IMR-90 (cell line): ENCODE measurements at regions not wholly inside any gene's neighbourhood (a gene's known extent, or its start where the extent isn't known, plus 50 kb on each side); places are given as distances from the start of the nearest gene placed in this dataset.

Experiments used
- ATAC-seq: fragments of 200-7000 bp; cut with Tn5 transposase; 2 replicates; pipeline ENCODE4 v1.9.1; 2020; ENCODE audit warnings: low read depth, mild to moderate bottlenecking, moderate library complexity
- BruUV-seq: library from RNA; stranded (reverse); fragments of 400-500 nt; replicated peaks from 2 replicates; lab custom pipeline; 2021; lab: Mats Ljungman, UMichigan
- CTCF ChIA-PET: fragments of 300-600 bp; formaldehyde crosslinking; extraction: SDS; loops from one replicate; lab custom pipeline; 2021; ENCODE audit warnings: antibody characterized with exemption; lab: Yijun Ruan, JAX
- POLR2A ChIA-PET: fragments of 300-600 bp; sonication (Branson Sonifier 250); formaldehyde crosslinking; loops from one replicate; lab custom pipeline; 2022; ENCODE audit warnings: antibody characterized with exemption; ENCODE audit not compliant: unreplicated experiment; lab: Charles Lee
- DNase-seq: peaks from one replicate; pipeline ENCODE4 v3.0.0; 2013
- H2AFZ ChIP-seq: replicated peaks from 2 replicates; pipeline ENCODE3; 2013; ENCODE audit warnings: low read length, mild to moderate bottlenecking; ENCODE audit not compliant: poor library complexity
- H2AK5ac ChIP-seq: 2 replicates; pipeline ENCODE4 v1.6.1; 2013; ENCODE audit warnings: low read depth, low read length, inconsistent platforms
- H2AK9ac ChIP-seq: replicated peaks from 2 replicates; pipeline ENCODE3; 2013; ENCODE audit warnings: mild to moderate bottlenecking, low read depth, low read length, moderate library complexity; ENCODE audit not compliant: poor library complexity
- H2BK120ac ChIP-seq: 2 replicates; pipeline ENCODE4 v1.6.1; 2013; ENCODE audit warnings: low read depth, low read length, inconsistent platforms
- H2BK15ac ChIP-seq: 3 replicates; pipeline ENCODE4 v1.6.1; 2013; ENCODE audit warnings: low read depth, low read length, inconsistent platforms
- H2BK20ac ChIP-seq: 2 replicates; pipeline ENCODE4 v1.6.1; 2013; ENCODE audit warnings: low read depth, mild to moderate bottlenecking, inconsistent platforms, low read length, moderate library complexity
- H2BK5ac ChIP-seq: 2 replicates; pipeline ENCODE4 v1.6.1; 2013; ENCODE audit warnings: mild to moderate bottlenecking, low read depth, low read length, inconsistent platforms; ENCODE audit not compliant: poor library complexity, severe bottlenecking
- H3K14ac ChIP-seq: replicated peaks from 2 replicates; pipeline ENCODE4 v1.6.1; 2013; ENCODE audit warnings: low read depth, low read length, inconsistent platforms
- H3K18ac ChIP-seq: 2 replicates; pipeline ENCODE4 v1.6.1; 2013; ENCODE audit warnings: low read depth, low read length, control low read depth
- H3K23ac ChIP-seq: 2 replicates; pipeline ENCODE4 v1.6.1; 2013; ENCODE audit warnings: low read depth, low read length, inconsistent platforms
- H3K27ac ChIP-seq: 2 replicates; pipeline ENCODE4 v1.5.1; 2013; ENCODE audit warnings: mild to moderate bottlenecking, control low read depth, low read length; ENCODE audit not compliant: insufficient read depth
- H3K27me3 ChIP-seq: 2 replicates; pipeline ENCODE4 v1.6.1; 2013; ENCODE audit warnings: low read length; ENCODE audit not compliant: control insufficient read depth, insufficient read depth
- H3K36me3 ChIP-seq: 2 replicates; pipeline ENCODE4 v1.6.1; 2013; ENCODE audit warnings: low read length, mixed read lengths; ENCODE audit not compliant: control insufficient read depth, insufficient read depth
- H3K4ac ChIP-seq: 2 replicates; pipeline ENCODE4 v1.6.1; 2013; ENCODE audit warnings: low read depth, low read length, inconsistent platforms
- H3K4me1 ChIP-seq: 2 replicates; pipeline ENCODE4 v1.6.1; 2013; ENCODE audit warnings: low read length, mixed read lengths; ENCODE audit not compliant: control insufficient read depth, insufficient read depth
- H3K4me2 ChIP-seq: 2 replicates; pipeline ENCODE4 v1.6.1; 2013; ENCODE audit warnings: low read depth, mild to moderate bottlenecking, control low read depth, low read length, moderate library complexity
- H3K4me3 ChIP-seq: 2 replicates; pipeline ENCODE4 v1.5.1; 2013; ENCODE audit warnings: low read depth, mild to moderate bottlenecking, control low read depth, low read length, moderate library complexity; ENCODE audit not compliant: insufficient read depth
- H3K56ac ChIP-seq: 2 replicates; pipeline ENCODE4 v1.6.1; 2013; ENCODE audit warnings: low read length, inconsistent platforms; ENCODE audit not compliant: insufficient read depth; ENCODE audit errors: extremely low read depth
- H3K79me1 ChIP-seq, 2 experiments: 2 replicates each; pipeline ENCODE4 v1.6.1; 2013; ENCODE audit warnings: low read length in 2 of 2, inconsistent platforms in 1 of 2, low read depth in 1 of 2
- H3K9ac ChIP-seq: 2 replicates; pipeline ENCODE4 v1.6.1; 2013; ENCODE audit warnings: low read depth, low read length, control low read depth
- H3K9me1 ChIP-seq: 2 replicates; pipeline ENCODE4 v1.6.1; 2013; ENCODE audit warnings: low read length, inconsistent platforms; ENCODE audit not compliant: insufficient read depth
- H3K9me3 ChIP-seq: 2 replicates; pipeline ENCODE4 v1.6.1; 2013; ENCODE audit warnings: low read length; ENCODE audit not compliant: control insufficient read depth, insufficient read depth
- H4K20me1 ChIP-seq: 2 replicates; pipeline ENCODE4 v1.6.1; 2013; ENCODE audit warnings: low read length, inconsistent platforms; ENCODE audit not compliant: insufficient read depth
- H4K5ac ChIP-seq: 2 replicates; pipeline ENCODE4 v1.6.1; 2013; ENCODE audit warnings: mild to moderate bottlenecking, low read depth, low read length, control low read depth
- H4K8ac ChIP-seq, 2 experiments: 2 replicates each; pipeline ENCODE4 v1.6.1; 2013; ENCODE audit warnings: low read depth in 2 of 2, low read length in 2 of 2, control low read depth in 1 of 2, inconsistent platforms in 1 of 2
- H4K91ac ChIP-seq: 2 replicates; pipeline ENCODE4 v1.6.1; 2013; ENCODE audit warnings: low read depth, low read length, inconsistent platforms; ENCODE audit not compliant: insufficient read depth
- BHLHE40 ChIP-seq: fragments of 150-350 bp; IDR thresholded peaks from 2 replicates; pipeline ENCODE4 v1.6.1; 2016; ENCODE audit warnings: mild to moderate bottlenecking, low read depth, low read length
- CEBPB ChIP-seq: IDR thresholded peaks from 2 replicates; pipeline ENCODE4 v1.6.1; 2012; ENCODE audit warnings: low read depth, low read length, improper control_type of control experiment
- CHD1 ChIP-seq: IDR thresholded peaks from 2 replicates; pipeline ENCODE4 v1.6.1; 2012; ENCODE audit warnings: low read depth, low read length, improper control_type of control experiment
- CTCF ChIP-seq: conservative IDR thresholded peaks from 2 replicates; pipeline ENCODE4 v1.5.1; 2012; ENCODE audit warnings: mild to moderate bottlenecking, low read depth, low read length, improper control_type of control experiment
- ELK1 ChIP-seq: fragments of 150-350 bp; IDR thresholded peaks from 2 replicates; pipeline ENCODE4 v1.6.1; 2016; ENCODE audit warnings: low read depth, mild to moderate bottlenecking, low read length, moderate library complexity, borderline replicate concordance
- FOS ChIP-seq: fragments of 150-350 bp; IDR thresholded peaks from 2 replicates; pipeline ENCODE4 v1.6.1; 2016; ENCODE audit warnings: low read depth, low read length
- MAFK ChIP-seq: IDR thresholded peaks from 2 replicates; pipeline ENCODE4 v1.6.1; 2012; ENCODE audit warnings: low read depth, low read length, improper control_type of control experiment
- MAZ ChIP-seq: IDR thresholded peaks from 2 replicates; pipeline ENCODE4 v1.6.1; 2012; ENCODE audit warnings: low read depth, mild to moderate bottlenecking, low read length, improper control_type of control experiment, moderate library complexity, borderline replicate concordance
- MXI1 ChIP-seq: IDR thresholded peaks from 2 replicates; pipeline ENCODE4 v1.6.1; 2012; ENCODE audit warnings: low read depth, mild to moderate bottlenecking, low read length, moderate library complexity, borderline replicate concordance
- NFE2L2 ChIP-seq: fragments of 150-350 bp; IDR thresholded peaks from 2 replicates; pipeline ENCODE4 v1.6.1; 2016; ENCODE audit warnings: low read depth, mild to moderate bottlenecking, low read length
- POLR2A ChIP-seq: IDR thresholded peaks from 2 replicates; pipeline ENCODE4 v1.6.1; 2012; ENCODE audit warnings: mild to moderate bottlenecking, low read depth, low read length
- RAD21 ChIP-seq: IDR thresholded peaks from 2 replicates; pipeline ENCODE4 v1.6.1; 2012; ENCODE audit warnings: low read length, improper control_type of control experiment
- RCOR1 ChIP-seq: IDR thresholded peaks from 2 replicates; pipeline ENCODE4 v1.6.1; 2012; ENCODE audit warnings: mild to moderate bottlenecking, low read length, improper control_type of control experiment; ENCODE audit not compliant: insufficient replicate concordance
- RFX5 ChIP-seq: IDR thresholded peaks from 2 replicates; pipeline ENCODE4 v1.8.0; 2012; ENCODE audit warnings: low read depth, mild to moderate bottlenecking, low read length, moderate library complexity
- SMC3 ChIP-seq: fragments of 150-350 bp; IDR thresholded peaks from 2 replicates; pipeline ENCODE4 v1.6.1; 2016; ENCODE audit warnings: low read depth, mild to moderate bottlenecking, antibody characterized with exemption, low read length, moderate library complexity
- USF2 ChIP-seq: fragments of 150-350 bp; IDR thresholded peaks from 2 replicates; pipeline ENCODE4 v1.6.1; 2017; ENCODE audit warnings: mild to moderate bottlenecking, antibody characterized with exemption, low read length, low read depth
- WGBS, 2 experiments: methylation state at CpG; one replicate each; pipeline versions ENCODE4 v1.1.5 to v1.1.7; 2013; ENCODE audit warnings: missing lambda C conversion rate in 2 of 2; ENCODE audit not compliant: insufficient read length in 1 of 2; ENCODE audit errors: extremely low coverage in 2 of 2; 5-methylcytosine and 5-hydroxymethylcytosine counted together
- dilution Hi-C: fragments of 300-500 bp; cut with HindIII; formaldehyde crosslinking; loops from one replicate; pipeline ENCODE4 v1.14.3; 2018; ENCODE audit warnings: low sequenced_read_pairs; ENCODE audit not compliant: unreplicated experiment
- in situ Hi-C: fragments of 300-500 bp; cut with MboI; formaldehyde crosslinking; loops from 3 replicates; pipeline ENCODE4 v1.14.3; 2019; ENCODE audit warnings: low sequenced_read_pairs, inconsistent platforms, mixed read lengths
- intact Hi-C: fragments of 100-400 bp; cut with micrococcal nuclease; formaldehyde crosslinking; loops from 2 replicates; pipeline ENCODE4 v1.10.0; 2022

GRCh38 chr11:103825469-103825868 lies 211.0 kb upstream of the DDI1 start:
- H4K5ac ChIP-seq, result no peak overlapping the region
- no peak for ATAC-seq

More at GRCh38 chr11:103825469-103825868, 211.0 kb upstream of the DDI1 start:
- Histone ChIP-seq H2BK20ac (no peak overlapping the region), H3K27ac (no peak overlapping the region), H2AK9ac (no peak overlapping the region), H3K4me2 (no peak overlapping the region), H3K36me3 (no peaks in the 10 kb centered on the region), H3K4ac (no peak overlapping the region), H3K18ac (no peak overlapping the region), H3K79me1 (no peaks in the 10 kb centered on the region), H2BK15ac (no peak overlapping the region), H2BK5ac (no peak overlapping the region), H3K56ac (no peak overlapping the region), H3K14ac (no peak overlapping the region), H4K20me1 (no peaks in the 10 kb centered on the region), H3K4me3 (no peak overlapping the region), H2BK120ac (no peak overlapping the region), H3K27me3 (no peaks in the 10 kb centered on the region), H3K4me1 (no peaks in the 10 kb centered on the region), H3K9me1 (no peaks in the 10 kb centered on the region), H2AK5ac (no peak overlapping the region), H4K8ac (no peak overlapping the region), H3K9ac (no peak overlapping the region), H4K91ac (no peak overlapping the region), H3K9me3 (peaks cover under 1% of the 10 kb centered on the region), H3K23ac (no peak overlapping the region), H2AFZ (no peak overlapping the region)
- no peak for DNase-seq
- no CpG with 5 or more reads among the region's 2 CpGs for WGBS, 2 experiments
- TF ChIP-seq SMC3, result no peak
- TF ChIP-seq ELK1, result no peak
- no peak for TF ChIP-seq NFE2L2
- TF ChIP-seq CEBPB, result no peak
- no peak for TF ChIP-seq BHLHE40
- TF ChIP-seq RAD21, result no peak
- TF ChIP-seq RFX5, result no peak
- no peak for TF ChIP-seq FOS
- TF ChIP-seq POLR2A, result no peak
- no peak for TF ChIP-seq MAFK
- TF ChIP-seq RCOR1, result no peak
- no peak for TF ChIP-seq MXI1
- no peak for TF ChIP-seq MAZ
- TF ChIP-seq USF2, result no peak
- TF ChIP-seq CTCF, result no peak
- TF ChIP-seq CHD1, result no peak
- intact Hi-C loops (no loop called here), dilution Hi-C loops (no loop called here), in situ Hi-C loops (no loop called here)
- CTCF ChIA-PET, result no interaction called here
- POLR2A ChIA-PET, result no interaction called here
- BruUV-seq, result no TSS peak
